SK-N-SH (cell line): ENCODE measurements at regions not wholly inside any gene's neighbourhood (a gene's known extent, or its start where the extent isn't known, plus 50 kb on each side); places are given as distances from the start of the nearest gene placed in this dataset.

Experiments
- RAD21 ChIP-seq: IDR thresholded peaks from 2 replicates; pipeline ENCODE4 v1.6.1; 2012; ENCODE audit warnings: mild to moderate bottlenecking, low read length
- TF ChIP-seq, protein P1 (sequence below): fragments of 200-600 bp; sonication (generic); IDR thresholded peaks from 2 replicates; pipeline ENCODE4 v1.6.1; 2017; ENCODE audit warnings: antibody characterized with exemption, mild to moderate bottlenecking, moderate library complexity
- TF ChIP-seq, protein P2 (sequence below): IDR thresholded peaks from 2 replicates; pipeline ENCODE4 v1.4.0; 2012; ENCODE audit warnings: low read depth

DNA sequence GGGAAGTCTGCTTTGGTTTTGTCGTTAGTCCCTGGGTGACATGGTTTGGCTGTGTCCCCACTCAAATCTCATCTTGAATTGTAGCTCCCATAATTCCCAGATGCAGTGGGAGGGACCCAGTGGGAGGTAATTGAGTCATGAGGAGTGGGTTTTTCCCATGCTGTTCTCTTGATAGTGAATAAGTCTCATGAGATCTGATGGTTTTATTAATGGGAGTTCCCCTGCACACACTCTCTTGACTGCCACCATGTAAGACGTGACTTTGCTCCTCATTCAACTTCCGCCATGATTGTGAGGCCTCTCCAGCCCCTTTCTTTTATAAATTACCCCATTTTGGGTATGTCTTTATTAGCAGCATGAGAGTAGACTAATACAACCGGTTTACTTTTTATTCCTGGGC lies 405.8 kb upstream of the ID2 start:
- TF ChIP-seq, protein P1, sequence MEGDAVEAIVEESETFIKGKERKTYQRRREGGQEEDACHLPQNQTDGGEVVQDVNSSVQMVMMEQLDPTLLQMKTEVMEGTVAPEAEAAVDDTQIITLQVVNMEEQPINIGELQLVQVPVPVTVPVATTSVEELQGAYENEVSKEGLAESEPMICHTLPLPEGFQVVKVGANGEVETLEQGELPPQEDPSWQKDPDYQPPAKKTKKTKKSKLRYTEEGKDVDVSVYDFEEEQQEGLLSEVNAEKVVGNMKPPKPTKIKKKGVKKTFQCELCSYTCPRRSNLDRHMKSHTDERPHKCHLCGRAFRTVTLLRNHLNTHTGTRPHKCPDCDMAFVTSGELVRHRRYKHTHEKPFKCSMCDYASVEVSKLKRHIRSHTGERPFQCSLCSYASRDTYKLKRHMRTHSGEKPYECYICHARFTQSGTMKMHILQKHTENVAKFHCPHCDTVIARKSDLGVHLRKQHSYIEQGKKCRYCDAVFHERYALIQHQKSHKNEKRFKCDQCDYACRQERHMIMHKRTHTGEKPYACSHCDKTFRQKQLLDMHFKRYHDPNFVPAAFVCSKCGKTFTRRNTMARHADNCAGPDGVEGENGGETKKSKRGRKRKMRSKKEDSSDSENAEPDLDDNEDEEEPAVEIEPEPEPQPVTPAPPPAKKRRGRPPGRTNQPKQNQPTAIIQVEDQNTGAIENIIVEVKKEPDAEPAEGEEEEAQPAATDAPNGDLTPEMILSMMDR: no peak
- no peak for TF ChIP-seq RAD21
- TF ChIP-seq, protein P2, sequence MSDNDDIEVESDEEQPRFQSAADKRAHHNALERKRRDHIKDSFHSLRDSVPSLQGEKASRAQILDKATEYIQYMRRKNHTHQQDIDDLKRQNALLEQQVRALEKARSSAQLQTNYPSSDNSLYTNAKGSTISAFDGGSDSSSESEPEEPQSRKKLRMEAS: no peak
